Endothelial cell of umbilical vein (primary cell): ENCODE measurements at regions not wholly inside any gene's neighbourhood (a gene's known extent, or its start where the extent isn't known, plus 50 kb on each side); places are given as distances from the start of the nearest gene placed in this dataset.

ENCODE experiments used
- BruUV-seq: library from RNA; stranded (reverse); fragments of 400-500 nt; replicated peaks from 2 replicates; lab custom pipeline; 2021; lab: Mats Ljungman, UMichigan
- CTCF ChIA-PET: fragments of 300-600, 350-600 bp; sonication (Branson Sonifier 250); formaldehyde crosslinking; loops from one replicate; lab custom pipeline; 2021; ENCODE audit warnings: antibody characterized with exemption, inconsistent platforms; lab: Charles Lee
- POLR2A ChIA-PET: fragments of 300-600, 350-600 bp; sonication (Branson Sonifier 250); formaldehyde crosslinking; loops from one replicate; lab custom pipeline; 2021; ENCODE audit warnings: antibody characterized with exemption, inconsistent platforms; lab: Charles Lee
- DNase-seq: peaks from one replicate; pipeline ENCODE4 v3.0.0-alpha.2; 2011; ENCODE audit warnings: low read depth, low spot score
- FAIRE-seq: peaks from 2 replicates; lab custom pipeline; 2011; peaks lifted over from hg19 to GRCh38; lab: Jason Lieb, UNC
- H2AFZ ChIP-seq: 2 replicates; pipeline ENCODE4 v1.6.0; 2012; ENCODE audit warnings: low read depth, low read length, control low read depth, inconsistent platforms
- H3K27ac ChIP-seq: 2 replicates; pipeline ENCODE4 v1.5.1; 2011; ENCODE audit warnings: low read depth, mild to moderate bottlenecking, control low read depth, low read length, moderate library complexity; ENCODE audit not compliant: insufficient read depth
- H3K27me3 ChIP-seq, 2 experiments: 2 replicates each; pipeline versions ENCODE4 v1.6.0 to v1.6.1; 2011; ENCODE audit warnings: low read length in 2 of 2, mixed read lengths in 1 of 2; ENCODE audit not compliant: control insufficient read depth in 2 of 2, insufficient read depth in 2 of 2
- H3K36me3 ChIP-seq, 2 experiments: 2 replicates in 1 of 2; 3 replicates in 1 of 2; pipeline ENCODE4 v1.5.1; 2011; ENCODE audit warnings: low read length in 2 of 2, mild to moderate bottlenecking in 1 of 2, moderate library complexity in 1 of 2; ENCODE audit not compliant: control insufficient read depth in 2 of 2, insufficient read depth in 2 of 2; ENCODE audit errors: extremely low read depth in 1 of 2
- H3K4me1 ChIP-seq: 3 replicates; pipeline ENCODE4 v1.5.1; 2011; ENCODE audit warnings: mild to moderate bottlenecking, low read length; ENCODE audit not compliant: control insufficient read depth, insufficient read depth; ENCODE audit errors: extremely low read depth
- H3K4me2 ChIP-seq: 2 replicates; pipeline ENCODE4 v1.6.1; 2011; ENCODE audit warnings: low read length, control low read depth, mixed read lengths; ENCODE audit not compliant: insufficient read depth
- H3K4me3 ChIP-seq, 3 experiments: fragments of 200-600 bp in 1 of 3; sonication (generic), shearing (Covaris generic) in 1 of 3; replicated peaks in 1 of 3; 2 replicates each; pipeline ENCODE4 v1.5.1; 2011 to 2016; ENCODE audit warnings: control low read depth in 3 of 3, low read length in 3 of 3, mild to moderate bottlenecking in 2 of 3, inconsistent platforms in 1 of 3, low read depth in 1 of 3, moderate library complexity in 1 of 3; ENCODE audit not compliant: insufficient read depth in 1 of 3
- H3K79me2 ChIP-seq: 2 replicates; pipeline ENCODE4 v1.6.0; 2012; ENCODE audit warnings: low read length, inconsistent platforms; ENCODE audit not compliant: control insufficient read depth, insufficient read depth
- H3K9ac ChIP-seq: replicated peaks from 2 replicates; pipeline ENCODE3; 2011; ENCODE audit warnings: low read length, control low read depth; ENCODE audit not compliant: insufficient read depth; ENCODE audit errors: extremely low read depth
- H3K9me1 ChIP-seq: replicated peaks from 3 replicates; pipeline ENCODE4 v1.6.0; 2011; ENCODE audit warnings: mild to moderate bottlenecking, low read length; ENCODE audit not compliant: control insufficient read depth, insufficient read depth; ENCODE audit errors: extremely low read depth
- H3K9me3 ChIP-seq: replicated peaks from 2 replicates; pipeline ENCODE4 v1.5.1; 2012; ENCODE audit warnings: low read length, inconsistent platforms; ENCODE audit not compliant: control insufficient read depth, insufficient read depth
- H4K20me1 ChIP-seq: replicated peaks from 2 replicates; pipeline ENCODE3; 2011; ENCODE audit warnings: mild to moderate bottlenecking, low read length; ENCODE audit not compliant: control insufficient read depth, insufficient read depth; ENCODE audit errors: extremely low read depth
- EZH2 ChIP-seq: IDR thresholded peaks from 2 replicates; pipeline ENCODE4 v1.6.1; 2012; ENCODE audit warnings: borderline replicate concordance, low read depth, mild to moderate bottlenecking, moderate library complexity, low read length, inconsistent platforms; ENCODE audit not compliant: severe bottlenecking
- FOS ChIP-seq: IDR thresholded peaks from 2 replicates; pipeline ENCODE4 v1.6.1; 2011; ENCODE audit warnings: mild to moderate bottlenecking, low read length, moderate library complexity, borderline replicate concordance; ENCODE audit not compliant: insufficient read depth
- GATA2 ChIP-seq: IDR thresholded peaks from 2 replicates; pipeline ENCODE4 v1.7.0; 2011; ENCODE audit warnings: low read depth, mild to moderate bottlenecking, moderate library complexity, mixed read lengths, low read length; ENCODE audit not compliant: insufficient read length, insufficient read depth
- JUN ChIP-seq: IDR thresholded peaks from 2 replicates; pipeline ENCODE4 v1.6.1; 2011; ENCODE audit warnings: borderline replicate concordance, low read depth; ENCODE audit not compliant: insufficient read length, insufficient read depth
- MYC ChIP-seq: IDR thresholded peaks from one replicate; pipeline ENCODE4 v1.6.1; 2011; ENCODE audit warnings: mild to moderate bottlenecking, low read depth, low read length
- POLR2A ChIP-seq: IDR thresholded peaks from 2 replicates; pipeline ENCODE4 v1.6.1; 2012; ENCODE audit warnings: low read depth, mild to moderate bottlenecking, control low read depth, low read length
- POLR2AphosphoS5 ChIP-seq: IDR thresholded peaks from 2 replicates; pipeline ENCODE4 v1.6.1; 2012; ENCODE audit warnings: low read depth, mild to moderate bottlenecking, control low read depth, low read length, moderate library complexity; ENCODE audit not compliant: insufficient read depth
- dilution Hi-C: fragments of 300-500 bp; cut with MboI; formaldehyde crosslinking; loops from one replicate; pipeline ENCODE4 v1.15.0; 2019; ENCODE audit warnings: low sequenced_read_pairs; ENCODE audit not compliant: extremely low pct_ligation_motif_present
- intact Hi-C: fragments of 100-400 bp; cut with micrococcal nuclease; formaldehyde crosslinking; loops from one replicate; pipeline ENCODE4 v1.10.0; 2022
- TF ChIP-seq, protein P1 (sequence below): IDR thresholded peaks from 2 replicates; pipeline ENCODE4 v1.6.1; 2011; ENCODE audit not compliant: insufficient read depth, insufficient read length
- TF ChIP-seq, protein P2 (sequence below), 2 donors: IDR thresholded peaks; 1 replicate in 1 of 2; 2 replicates in 1 of 2; pipeline ENCODE4 v1.5.1; 2011; ENCODE audit warnings: low read length in 2 of 2, mild to moderate bottlenecking in 2 of 2, moderate library complexity in 2 of 2, control low read depth in 1 of 2, inconsistent platforms in 1 of 2, low read depth in 1 of 2; ENCODE audit not compliant: insufficient read depth in 1 of 2; ENCODE audit errors: extremely low read depth in 1 of 2

DNA sequence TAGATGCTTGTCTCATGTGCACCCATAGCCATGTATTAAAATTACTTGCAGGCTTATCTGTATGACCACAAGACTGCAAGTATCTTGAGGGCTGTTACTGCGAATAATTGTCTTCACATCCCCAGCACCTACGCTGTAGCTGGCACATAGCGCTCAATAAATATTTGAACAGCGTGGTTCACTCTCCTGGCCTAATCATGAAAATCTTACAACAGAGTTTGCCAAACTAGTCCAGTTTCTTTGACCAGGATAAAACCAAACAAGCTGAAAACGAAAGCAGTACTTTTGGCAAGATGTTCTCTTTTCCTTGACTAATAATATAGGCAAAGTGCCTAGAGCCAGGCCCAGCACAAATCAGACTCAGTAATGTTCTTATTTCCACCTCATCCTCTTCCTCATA is 106.7 kb downstream of the RPS29 start:
- H3K79me2 ChIP-seq, result no peaks in the 10 kb centered on the region
- no peak overlapping the region for H3K9ac ChIP-seq
- DNase-seq, result no peak
- no peaks in the 10 kb centered on the region for H3K9me3 ChIP-seq
- ChIA-PET POLR2A (no interaction called here), CTCF (interaction anchor here (5.3 kb wide), 1 partner anchor 17 kb away, joined by 23 read pairs; no protein-coding TSS in a partner anchor)
- dilution Hi-C loops (no loop called here), intact Hi-C loops (no loop called here)
- H3K4me2 ChIP-seq, result no peak overlapping the region
- no TSS peak for BruUV-seq
- no peaks in the 10 kb centered on the region for H3K9me1 ChIP-seq
- H3K4me1 ChIP-seq, result no peaks in the 10 kb centered on the region
- no peak overlapping the region for H3K4me3 ChIP-seq
- H4K20me1 ChIP-seq, result no peaks in the 10 kb centered on the region
- FAIRE-seq, result no peak
- H3K36me3 ChIP-seq, result no peaks in the 10 kb centered on the region
- no peak overlapping the region for H3K27ac ChIP-seq
- H3K27me3 ChIP-seq, result peaks cover 2% of the 10 kb centered on the region in 2 experiments
- H2AFZ ChIP-seq, result no peak overlapping the region
- TF ChIP-seq GATA2 (no peak), MYC (no peak), EZH2 (no peak), POLR2A (no peak), POLR2AphosphoS5 (no peak), JUN (no peak), FOS (no peak)
- TF ChIP-seq, protein P1, sequence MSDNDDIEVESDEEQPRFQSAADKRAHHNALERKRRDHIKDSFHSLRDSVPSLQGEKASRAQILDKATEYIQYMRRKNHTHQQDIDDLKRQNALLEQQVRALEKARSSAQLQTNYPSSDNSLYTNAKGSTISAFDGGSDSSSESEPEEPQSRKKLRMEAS, result no peak
- TF ChIP-seq, protein P2, sequence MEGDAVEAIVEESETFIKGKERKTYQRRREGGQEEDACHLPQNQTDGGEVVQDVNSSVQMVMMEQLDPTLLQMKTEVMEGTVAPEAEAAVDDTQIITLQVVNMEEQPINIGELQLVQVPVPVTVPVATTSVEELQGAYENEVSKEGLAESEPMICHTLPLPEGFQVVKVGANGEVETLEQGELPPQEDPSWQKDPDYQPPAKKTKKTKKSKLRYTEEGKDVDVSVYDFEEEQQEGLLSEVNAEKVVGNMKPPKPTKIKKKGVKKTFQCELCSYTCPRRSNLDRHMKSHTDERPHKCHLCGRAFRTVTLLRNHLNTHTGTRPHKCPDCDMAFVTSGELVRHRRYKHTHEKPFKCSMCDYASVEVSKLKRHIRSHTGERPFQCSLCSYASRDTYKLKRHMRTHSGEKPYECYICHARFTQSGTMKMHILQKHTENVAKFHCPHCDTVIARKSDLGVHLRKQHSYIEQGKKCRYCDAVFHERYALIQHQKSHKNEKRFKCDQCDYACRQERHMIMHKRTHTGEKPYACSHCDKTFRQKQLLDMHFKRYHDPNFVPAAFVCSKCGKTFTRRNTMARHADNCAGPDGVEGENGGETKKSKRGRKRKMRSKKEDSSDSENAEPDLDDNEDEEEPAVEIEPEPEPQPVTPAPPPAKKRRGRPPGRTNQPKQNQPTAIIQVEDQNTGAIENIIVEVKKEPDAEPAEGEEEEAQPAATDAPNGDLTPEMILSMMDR (IDR thresholded peaks at IDR 0.05; ENCODE audit: extremely low read depth in 1 of 2, insufficient read depth in 1 of 2, low read depth in 1 of 2, low read length in 2 of 2), result no peak
